OCI-LY3 (cell line): ENCODE measurements at regions not wholly inside any gene's neighbourhood (a gene's known extent, or its start where the extent isn't known, plus 50 kb on each side); places are given as distances from the start of the nearest gene placed in this dataset.

Experiments
- H2AFZ ChIP-seq: fragments of 200-600, 300-600 bp; shearing (Covaris generic); 2 replicates; pipeline ENCODE4 v1.6.0; 2014; ENCODE audit warnings: antibody characterized with exemption, low read depth, low read length
- H3K27ac ChIP-seq: fragments of 200-600, 300-600 bp; sonication (generic); 2 replicates; pipeline ENCODE4 v1.5.1; 2014; ENCODE audit warnings: mild to moderate bottlenecking, low read length, moderate library complexity, mixed read lengths
- H3K27me3 ChIP-seq: fragments of 200-600, 300-600 bp; sonication (generic); 2 replicates; pipeline ENCODE4 v1.6.1; 2014; ENCODE audit warnings: low read depth, low read length, mixed read lengths
- H3K36me3 ChIP-seq: fragments of 200-600, 300-600 bp; sonication (generic); replicated peaks from 2 replicates; pipeline ENCODE3; 2014; ENCODE audit warnings: low read depth, low read length, mixed read lengths
- H3K4me1 ChIP-seq: fragments of 300-600, 200-600 bp; sonication (generic); 2 replicates; pipeline ENCODE4 v1.6.1; 2014; ENCODE audit warnings: low read length, mixed read lengths
- H3K4me2 ChIP-seq: fragments of 200-600, 300-600 bp; sonication (generic); 2 replicates; pipeline ENCODE4 v1.6.1; 2014; ENCODE audit warnings: low read length, mixed read lengths
- H3K4me3 ChIP-seq: fragments of 300-600, 200-600 bp; sonication (generic); 2 replicates; pipeline ENCODE4 v1.5.1; 2014; ENCODE audit warnings: antibody characterized with exemption, mild to moderate bottlenecking, low read length, moderate library complexity
- H3K79me2 ChIP-seq: fragments of 300-600, 200-600 bp; shearing (Covaris generic); 2 replicates; pipeline ENCODE4 v1.6.1; 2014; ENCODE audit warnings: mild to moderate bottlenecking, low read length, mixed read lengths
- H3K9ac ChIP-seq: fragments of 300-600, 200-600 bp; shearing (Covaris generic); 2 replicates; pipeline ENCODE4 v1.6.0; 2014; ENCODE audit warnings: mild to moderate bottlenecking, low read length, moderate library complexity
- H3K9me3 ChIP-seq: fragments of 200-600, 300-600 bp; shearing (Covaris generic); 2 replicates; pipeline ENCODE4 v1.6.1; 2014; ENCODE audit warnings: low read length, mixed read lengths; ENCODE audit not compliant: insufficient read depth
- H4K20me1 ChIP-seq: fragments of 200-600, 300-600 bp; sonication (generic); 2 replicates; pipeline ENCODE4 v1.6.1; 2016; ENCODE audit warnings: low read length, mixed read lengths; ENCODE audit not compliant: insufficient read depth
- CTCF ChIP-seq: fragments of 200-600, 300-600 bp; sonication (generic); IDR thresholded peaks from 2 replicates; pipeline ENCODE4 v1.5.1; 2014; ENCODE audit warnings: antibody characterized with exemption, low read length, low read depth
- EZH2phosphoT487 ChIP-seq: fragments of 200-600 bp; shearing (Covaris generic); IDR thresholded peaks from 2 replicates; pipeline ENCODE4 v1.6.1; 2018; ENCODE audit warnings: antibody characterized with exemption, mixed run types, low read depth

- H3K27ac ChIP-seq, result no peak overlapping the region
- H3K9me3 ChIP-seq, result no peaks in the 10 kb centered on the region
- H3K4me1 ChIP-seq, result no peaks in the 10 kb centered on the region
- no peaks in the 10 kb centered on the region for H4K20me1 ChIP-seq
- H3K79me2 ChIP-seq, result no peaks in the 10 kb centered on the region
- no peak for TF ChIP-seq EZH2phosphoT487
- TF ChIP-seq CTCF, result no peak
- no peaks in the 10 kb centered on the region for H3K27me3 ChIP-seq
- H3K4me2 ChIP-seq, result no peak overlapping the region
- no peaks in the 10 kb centered on the region for H3K36me3 ChIP-seq
- no peak overlapping the region for H3K9ac ChIP-seq
- no peak overlapping the region for H3K4me3 ChIP-seq
- H2AFZ ChIP-seq, result no peak overlapping the region
Measured at GRCh38 chr4:123878976-123879375, 482.4 kb downstream of the SPRY1 start.

GRCh38 chr4:123880631-123881030 is 484.0 kb downstream of the SPRY1 start:
- H3K27me3 ChIP-seq, result no peaks in the 10 kb centered on the region
- H3K4me2 ChIP-seq, result no peak overlapping the region
- TF ChIP-seq CTCF, result no peak
- no peak for TF ChIP-seq EZH2phosphoT487
- H3K9ac ChIP-seq, result no peak overlapping the region
- H3K9me3 ChIP-seq, result peaks cover 7% of the 10 kb centered on the region; the same call in 1 of the 2 replicates
- no peaks in the 10 kb centered on the region for H3K36me3 ChIP-seq
- H4K20me1 ChIP-seq, result no peaks in the 10 kb centered on the region
- H2AFZ ChIP-seq, result no peak overlapping the region
- no peak overlapping the region for H3K4me3 ChIP-seq
- no peaks in the 10 kb centered on the region for H3K4me1 ChIP-seq
- H3K27ac ChIP-seq, result no peak overlapping the region
- no peaks in the 10 kb centered on the region for H3K79me2 ChIP-seq

- Histone ChIP-seq H4K20me1 (no peaks in the 10 kb centered on the region), H3K9ac (no peak overlapping the region), H3K79me2 (no peaks in the 10 kb centered on the region), H2AFZ (no peak overlapping the region), H3K4me3 (no peak overlapping the region), H3K4me1 (no peaks in the 10 kb centered on the region), H3K36me3 (no peaks in the 10 kb centered on the region), H3K27me3 (no peaks in the 10 kb centered on the region), H3K9me3 (peaks cover 7% of the 10 kb centered on the region; the same call in 1 of the 2 replicates), H3K27ac (no peak overlapping the region), H3K4me2 (no peak overlapping the region)
- TF ChIP-seq CTCF (no peak), EZH2phosphoT487 (no peak)
Measured at GRCh38 chr4:123884922-123885321, 488.3 kb downstream of the SPRY1 start.

- Histone ChIP-seq H3K9ac (no peak overlapping the region), H4K20me1 (no peaks in the 10 kb centered on the region), H3K79me2 (no peaks in the 10 kb centered on the region), H3K4me1 (no peaks in the 10 kb centered on the region), H3K9me3 (peaks cover 7% of the 10 kb centered on the region; the same call in 1 of the 2 replicates), H3K36me3 (no peaks in the 10 kb centered on the region), H3K4me2 (no peak overlapping the region), H3K27ac (no peak overlapping the region), H3K27me3 (no peaks in the 10 kb centered on the region), H3K4me3 (no peak overlapping the region), H2AFZ (no peak overlapping the region)
- no peak for TF ChIP-seq CTCF
- TF ChIP-seq EZH2phosphoT487, result no peak
Measured at GRCh38 chr4:123889507-123889906, 492.9 kb downstream of the SPRY1 start.
